Fibroblast of pulmonary artery (primary cell): ENCODE measurements at regions not wholly inside any gene's neighbourhood (a gene's known extent, or its start where the extent isn't known, plus 50 kb on each side); places are given as distances from the start of the nearest gene placed in this dataset.
"Not testable (repeated sequence)": the region's sequence is repeated elsewhere in the genome, so short reads cannot be mapped to it uniquely, and the experiment has no call there.

Experiments used
- DNase-seq: peaks from one replicate; pipeline ENCODE4 v3.0.0-alpha.2; 2010; ENCODE audit warnings: low read depth
- H3K4me3 ChIP-seq: replicated peaks from 2 replicates; pipeline ENCODE4 v1.5.1; 2011; ENCODE audit warnings: low read depth, mild to moderate bottlenecking, control low read depth, low read length, moderate library complexity
- TF ChIP-seq, protein P1 (sequence below): IDR thresholded peaks from 2 replicates; pipeline ENCODE4 v1.5.1; 2011; ENCODE audit warnings: mild to moderate bottlenecking, control low read depth, low read length, inconsistent platforms; ENCODE audit errors: missing control alignments

GRCh38 chr14:59015482-59015881 lies 173.0 kb upstream of the DAAM1 start:
- no peak overlapping the region for H3K4me3 ChIP-seq
- DNase-seq = no peak
- TF ChIP-seq, protein P1, sequence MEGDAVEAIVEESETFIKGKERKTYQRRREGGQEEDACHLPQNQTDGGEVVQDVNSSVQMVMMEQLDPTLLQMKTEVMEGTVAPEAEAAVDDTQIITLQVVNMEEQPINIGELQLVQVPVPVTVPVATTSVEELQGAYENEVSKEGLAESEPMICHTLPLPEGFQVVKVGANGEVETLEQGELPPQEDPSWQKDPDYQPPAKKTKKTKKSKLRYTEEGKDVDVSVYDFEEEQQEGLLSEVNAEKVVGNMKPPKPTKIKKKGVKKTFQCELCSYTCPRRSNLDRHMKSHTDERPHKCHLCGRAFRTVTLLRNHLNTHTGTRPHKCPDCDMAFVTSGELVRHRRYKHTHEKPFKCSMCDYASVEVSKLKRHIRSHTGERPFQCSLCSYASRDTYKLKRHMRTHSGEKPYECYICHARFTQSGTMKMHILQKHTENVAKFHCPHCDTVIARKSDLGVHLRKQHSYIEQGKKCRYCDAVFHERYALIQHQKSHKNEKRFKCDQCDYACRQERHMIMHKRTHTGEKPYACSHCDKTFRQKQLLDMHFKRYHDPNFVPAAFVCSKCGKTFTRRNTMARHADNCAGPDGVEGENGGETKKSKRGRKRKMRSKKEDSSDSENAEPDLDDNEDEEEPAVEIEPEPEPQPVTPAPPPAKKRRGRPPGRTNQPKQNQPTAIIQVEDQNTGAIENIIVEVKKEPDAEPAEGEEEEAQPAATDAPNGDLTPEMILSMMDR = no peak

DNA sequence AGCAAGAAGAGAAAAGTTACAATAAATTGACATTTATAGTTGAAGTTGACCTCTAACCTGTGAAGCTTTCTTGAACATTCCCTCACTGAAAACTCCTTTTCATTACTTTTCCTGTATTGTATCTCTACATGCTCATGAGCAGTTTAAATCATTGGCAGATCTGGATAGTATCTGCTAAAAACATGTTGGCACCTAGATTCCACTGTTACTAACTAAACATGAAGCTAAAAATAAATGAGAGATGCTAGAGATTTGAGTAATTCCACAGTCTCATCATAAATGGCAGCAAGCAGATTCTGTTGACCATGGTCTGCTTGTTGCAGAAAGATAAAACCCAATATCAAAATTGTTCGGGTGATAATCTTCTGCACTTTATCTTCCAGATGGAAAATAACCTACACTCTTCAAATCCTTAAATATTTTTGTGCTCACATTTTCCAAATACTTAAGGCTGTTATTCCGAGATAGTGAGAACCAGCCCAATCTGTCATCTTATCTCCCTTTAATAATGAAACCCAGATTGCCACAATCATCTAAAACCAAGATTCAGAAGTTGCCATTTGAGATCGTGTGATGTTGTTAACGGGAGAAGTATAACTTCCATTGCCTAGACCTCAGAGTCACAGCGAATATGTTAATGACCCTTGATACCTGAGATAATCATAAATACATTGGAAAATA lies 171.0 kb upstream of the DAAM1 start:
- H3K4me3 ChIP-seq = no peak overlapping the region
- TF ChIP-seq, protein P1 = no peak
- no peak for DNase-seq

GRCh38 chr14:59018460-59018859 lies 170.0 kb upstream of the DAAM1 start:
- H3K4me3 ChIP-seq = no peak overlapping the region
- no peak for DNase-seq
- TF ChIP-seq, protein P1 = no peak

DNA sequence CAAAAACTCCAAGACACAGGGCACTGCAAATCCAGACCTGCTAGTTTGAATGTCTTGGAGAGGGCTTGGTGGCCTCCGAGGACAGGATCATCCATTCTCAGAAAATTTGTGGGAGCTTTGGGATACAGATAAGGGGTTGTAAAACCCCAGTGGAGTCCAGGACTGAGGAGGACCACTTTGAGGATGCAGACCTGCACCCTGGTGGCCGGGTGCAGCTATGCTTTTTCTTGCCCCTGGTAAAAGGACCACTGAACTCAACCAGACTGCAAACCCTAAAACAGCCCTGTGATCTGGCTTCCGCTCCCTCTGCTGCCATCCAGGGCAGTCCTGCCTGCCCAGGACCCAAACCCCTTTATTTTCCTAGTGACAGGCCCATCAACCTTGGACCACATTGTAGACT lies 169.5 kb upstream of the DAAM1 start:
- no peak overlapping the region for H3K4me3 ChIP-seq
- DNase-seq = peak; percentile 18
- TF ChIP-seq, protein P1 = peak; percentile 34

GRCh38 chr14:59020382-59020781 lies 168.1 kb upstream of the DAAM1 start:
- TF ChIP-seq, protein P1 = peak; percentile 67
- no peak overlapping the region for H3K4me3 ChIP-seq
- DNase-seq = peak; percentile 57

GRCh38 chr14:59022144-59022543 lies 166.3 kb upstream of the DAAM1 start:
- no peak overlapping the region for H3K4me3 ChIP-seq
- TF ChIP-seq, protein P1 = peak; percentile 10
- no peak for DNase-seq

- no peak overlapping the region for H3K4me3 ChIP-seq
- TF ChIP-seq, protein P1 = no peak
- no peak for DNase-seq
Observed at GRCh38 chr14:59026081-59026480, 162.4 kb upstream of the DAAM1 start.

DNA sequence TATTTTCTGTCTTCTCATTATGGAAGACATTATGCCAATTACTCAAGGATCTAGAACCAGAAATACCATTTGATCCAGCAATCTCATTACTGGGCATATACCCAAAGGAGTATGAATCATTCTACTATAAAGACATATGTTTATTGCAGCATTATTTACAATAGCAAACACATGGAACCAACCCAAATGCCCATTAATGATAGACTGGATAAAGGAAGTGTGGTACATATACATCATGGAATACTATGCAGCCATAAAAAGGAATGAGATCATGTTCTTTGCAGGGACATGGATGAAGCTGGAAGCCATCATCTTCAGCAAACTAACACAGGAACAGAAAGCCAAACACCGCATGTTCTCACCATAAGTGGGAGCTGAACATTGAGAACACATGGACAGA lies 161.8 kb upstream of the DAAM1 start:
- H3K4me3 ChIP-seq, DNase-seq: not testable (repeated sequence)
